Loucy (cell line): ENCODE measurements at regions not wholly inside any gene's neighbourhood (a gene's known extent, or its start where the extent isn't known, plus 50 kb on each side); places are given as distances from the start of the nearest gene placed in this dataset.

Experiments used
- H2AFZ ChIP-seq: fragments of 200-600 bp; sonication (generic); 2 replicates; pipeline ENCODE4 v1.6.0; 2016; ENCODE audit warnings: antibody characterized with exemption, mild to moderate bottlenecking, low read length, moderate library complexity
- H3F3A ChIP-seq: fragments of 200-600 bp; 2 replicates; pipeline ENCODE4 v1.6.0; 2016; ENCODE audit warnings: antibody characterized with exemption, low read depth, mild to moderate bottlenecking
- H3K27me3 ChIP-seq: fragments of 200-600 bp; sonication (generic); 2 replicates; pipeline ENCODE4 v1.6.1; 2014; ENCODE audit warnings: low read length, mild to moderate bottlenecking; ENCODE audit not compliant: insufficient read depth, poor library complexity, severe bottlenecking
- H3K36me3 ChIP-seq: fragments of 200-600 bp; sonication (generic); 2 replicates; pipeline ENCODE4 v1.6.1; 2016; ENCODE audit warnings: low read length; ENCODE audit not compliant: insufficient read depth
- H3K4me1 ChIP-seq: fragments of 200-600 bp; sonication (generic); 2 replicates; pipeline ENCODE4 v1.5.1; 2014; ENCODE audit warnings: low read length, mild to moderate bottlenecking; ENCODE audit not compliant: insufficient read depth, poor library complexity, severe bottlenecking
- H3K4me2 ChIP-seq: fragments of 200-600 bp; sonication (generic); 2 replicates; pipeline ENCODE4 v1.6.0; 2014; ENCODE audit warnings: antibody characterized with exemption, low read length, low read depth, mild to moderate bottlenecking; ENCODE audit not compliant: poor library complexity, severe bottlenecking
- H3K4me3 ChIP-seq: fragments of 200-600 bp; sonication (generic); 2 replicates; pipeline ENCODE4 v1.5.1; 2014; ENCODE audit warnings: low read length, mild to moderate bottlenecking, mixed read lengths; ENCODE audit not compliant: poor library complexity, severe bottlenecking
- H3K79me2 ChIP-seq: fragments of 200-600 bp; sonication (generic); 2 replicates; pipeline ENCODE4 v1.6.1; 2014; ENCODE audit warnings: low read length; ENCODE audit not compliant: insufficient read depth
- H3K9ac ChIP-seq: fragments of 200-600 bp; sonication (generic); 2 replicates; pipeline ENCODE4 v1.6.0; 2014; ENCODE audit warnings: mild to moderate bottlenecking, low read depth, low read length, moderate library complexity; ENCODE audit not compliant: poor library complexity, severe bottlenecking
- H3K9me2 ChIP-seq: fragments of 200-600 bp; sonication (generic); replicated peaks from 2 replicates; pipeline ENCODE4 v1.6.1; 2016; ENCODE audit warnings: low read depth, low read length, mixed read lengths
- H3K9me3 ChIP-seq: fragments of 200-600 bp; sonication (generic); 2 replicates; pipeline ENCODE4 v1.6.1; 2014; ENCODE audit warnings: mild to moderate bottlenecking, antibody characterized with exemption, low read length, low read depth; ENCODE audit not compliant: insufficient read depth
- H4K20me1 ChIP-seq: fragments of 200-600 bp; sonication (generic); 2 replicates; pipeline ENCODE4 v1.6.0; 2014; ENCODE audit warnings: antibody characterized with exemption, low read length, mild to moderate bottlenecking; ENCODE audit not compliant: insufficient read depth, poor library complexity, severe bottlenecking
- CTCF ChIP-seq: fragments of 200-600 bp; sonication (generic); conservative IDR thresholded peaks from 2 replicates; pipeline ENCODE4 v1.5.1; 2014; ENCODE audit warnings: mild to moderate bottlenecking, antibody characterized with exemption, low read length
- EZH2phosphoT487 ChIP-seq: fragments of 200-600 bp; IDR thresholded peaks from 2 replicates; pipeline ENCODE4 v1.6.1; 2018; ENCODE audit warnings: antibody characterized with exemption, mild to moderate bottlenecking, moderate library complexity, borderline replicate concordance

- Histone ChIP-seq H3K9me3 (no peaks in the 10 kb centered on the region), H3K36me3 (no peaks in the 10 kb centered on the region), H3K79me2 (no peaks in the 10 kb centered on the region), H2AFZ (no peak overlapping the region), H3K4me2 (no peak overlapping the region), H3K27me3 (no peaks in the 10 kb centered on the region), H3K9me2 (no peaks in the 10 kb centered on the region), H4K20me1 (no peaks in the 10 kb centered on the region), H3F3A (no peaks in the 10 kb centered on the region), H3K9ac (no peak overlapping the region), H3K4me3 (no peak overlapping the region), H3K4me1 (no peaks in the 10 kb centered on the region)
- TF ChIP-seq CTCF (no peak), EZH2phosphoT487 (no peak)
Measured at GRCh38 chr18:52236131-52236530, 103.9 kb upstream of the DCC start.

- Histone ChIP-seq H3K4me1 (no peaks in the 10 kb centered on the region), H4K20me1 (no peaks in the 10 kb centered on the region), H3K4me2 (no peak overlapping the region), H3K79me2 (no peaks in the 10 kb centered on the region), H3K27me3 (no peaks in the 10 kb centered on the region), H3K9me2 (no peaks in the 10 kb centered on the region), H3K9me3 (no peaks in the 10 kb centered on the region), H3F3A (no peaks in the 10 kb centered on the region), H3K36me3 (no peaks in the 10 kb centered on the region), H3K9ac (no peak overlapping the region), H3K4me3 (no peak overlapping the region), H2AFZ (no peak overlapping the region)
- TF ChIP-seq CTCF = no peak
- TF ChIP-seq EZH2phosphoT487 = no peak
Measured at GRCh38 chr18:52237551-52237950, 102.4 kb upstream of the DCC start.

- Histone ChIP-seq H3K36me3 (no peaks in the 10 kb centered on the region), H2AFZ (no peak overlapping the region), H3K4me3 (no peak overlapping the region), H3K9ac (no peak overlapping the region), H3K9me3 (0 out of 2 replicates have a peak, but pooled peaks cover 5% of the 10 kb centered on the region), H3K27me3 (no peaks in the 10 kb centered on the region), H3K9me2 (no peaks in the 10 kb centered on the region), H3F3A (no peaks in the 10 kb centered on the region), H3K4me2 (no peak overlapping the region), H4K20me1 (no peaks in the 10 kb centered on the region), H3K4me1 (no peaks in the 10 kb centered on the region), H3K79me2 (no peaks in the 10 kb centered on the region)
- TF ChIP-seq CTCF (no peak), EZH2phosphoT487 (no peak)
Measured at GRCh38 chr18:52242711-52243110, 97.3 kb upstream of the DCC start.
